A549 (cell line): ENCODE measurements at regions not wholly inside any gene's neighbourhood (a gene's known extent, or its start where the extent isn't known, plus 50 kb on each side); places are given as distances from the start of the nearest gene placed in this dataset.

ENCODE experiments used
- CHD2 ChIP-seq: fragments of 150-350 bp; IDR thresholded peaks from 2 replicates; pipeline ENCODE4 v1.6.1; 2014; ENCODE audit warnings: low read length; ENCODE audit not compliant: partially characterized antibody
- CTCF ChIP-seq: fragments of >200 bp; sonication (Bioruptor Twin); formaldehyde crosslinking; IDR thresholded peaks from 3 replicates; pipeline ENCODE4 v1.5.1; 2016
- ESRRA ChIP-seq: fragments of 150-350 bp; IDR thresholded peaks from 2 replicates; pipeline ENCODE4 v1.6.1; 2014; ENCODE audit warnings: mild to moderate bottlenecking, low read length, borderline replicate concordance
- FOSL2 ChIP-seq, 2 experiments: fragments of 450-650 bp in 1 of 2; fragments of >200 bp in 1 of 2; sonication (Bioruptor Twin) in 1 of 2; formaldehyde crosslinking; IDR thresholded peaks; 2 replicates each; pipeline versions ENCODE4 v1.5.0 to v1.6.1; 2016 to 2020; ENCODE audit warnings: mild to moderate bottlenecking in 1 of 2, moderate library complexity in 1 of 2
- HDAC2 ChIP-seq: fragments of 200-600 bp; sonication (generic); IDR thresholded peaks from 2 replicates; pipeline ENCODE4 v1.6.1; 2016
- KDM1A ChIP-seq: fragments of 200-600 bp; sonication (generic); IDR thresholded peaks from 2 replicates; pipeline ENCODE4 v1.6.1; 2016; ENCODE audit warnings: low read depth, mild to moderate bottlenecking
- MAX ChIP-seq: IDR thresholded peaks from 2 replicates; pipeline ENCODE4 v1.6.1; 2012
- NFE2L2 ChIP-seq: fragments of 150-350 bp; conservative IDR thresholded peaks from 2 replicates; pipeline ENCODE4 v1.6.1; 2014; ENCODE audit warnings: low read length
- POLR2A ChIP-seq: IDR thresholded peaks from 2 replicates; pipeline ENCODE4 v1.6.1; 2012; ENCODE audit warnings: mild to moderate bottlenecking, low read length
- RAD21 ChIP-seq, 2 experiments: fragments of >200 bp in 1 of 2; sonication (Bioruptor Twin) in 1 of 2; formaldehyde crosslinking in 1 of 2; IDR thresholded peaks in 1 of 2; conservative IDR thresholded peaks in 1 of 2; 2 replicates in 1 of 2; 3 replicates in 1 of 2; pipeline ENCODE4 v1.6.1; 2012 to 2018; ENCODE audit warnings: inconsistent platforms in 1 of 2
- RNF2 ChIP-seq: fragments of 200-600 bp; sonication (generic); IDR thresholded peaks from 2 replicates; pipeline ENCODE4 v1.6.1; 2016; ENCODE audit warnings: low read depth, mild to moderate bottlenecking, antibody characterized with exemption, moderate library complexity, borderline replicate concordance
- TFCP2L1 ChIP-seq: fragments of 250-450 bp; sonication (Bioruptor Pico); IDR thresholded peaks from 2 replicates; pipeline ENCODE4 v1.5.0; 2021; ENCODE audit warnings: mild to moderate bottlenecking
- TF ChIP-seq, protein P1 (sequence below): fragments of 450-650 bp; IDR thresholded peaks from 2 replicates; pipeline ENCODE4 v1.6.1; 2014; ENCODE audit warnings: antibody characterized with exemption

DNA sequence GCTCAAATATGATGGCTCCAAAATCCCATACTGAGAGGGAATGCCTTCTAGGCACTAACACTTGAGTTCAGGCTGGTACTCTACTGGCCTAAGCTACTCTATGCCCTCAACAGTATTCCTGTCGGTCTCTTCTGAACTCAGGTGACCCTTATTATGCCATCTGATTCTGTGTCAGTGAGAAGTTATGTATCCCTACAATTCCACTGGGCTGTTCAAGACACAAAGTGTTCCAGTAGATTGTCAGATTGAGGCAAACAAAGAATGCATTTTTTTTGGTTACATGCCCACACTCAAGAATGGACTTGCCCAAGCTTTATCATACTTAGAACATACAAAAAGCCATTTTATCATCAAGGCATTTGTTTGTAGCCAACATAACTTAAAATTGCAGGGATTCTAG is 553.8 kb upstream of the PRMT6 start:
- TF ChIP-seq POLR2A (no peak), RAD21 (conservative IDR thresholded peaks at IDR 0.05 in 1 of 2, IDR thresholded peaks at IDR 0.05 in 1 of 2) (no peak), KDM1A (no peak), CHD2 (no peak), TFCP2L1 (CRISPR knock-in tag) (no peak), HDAC2 (no peak), MAX (no peak), CTCF (no peak), RNF2 (no peak), NFE2L2 (no peak), ESRRA (no peak), FOSL2 (IDR thresholded peaks at IDR 0.05) (no peak), FOSL2 (CRISPR knock-in tag; IDR thresholded peaks at IDR 0.05) (no peak)
- TF ChIP-seq, protein P1, sequence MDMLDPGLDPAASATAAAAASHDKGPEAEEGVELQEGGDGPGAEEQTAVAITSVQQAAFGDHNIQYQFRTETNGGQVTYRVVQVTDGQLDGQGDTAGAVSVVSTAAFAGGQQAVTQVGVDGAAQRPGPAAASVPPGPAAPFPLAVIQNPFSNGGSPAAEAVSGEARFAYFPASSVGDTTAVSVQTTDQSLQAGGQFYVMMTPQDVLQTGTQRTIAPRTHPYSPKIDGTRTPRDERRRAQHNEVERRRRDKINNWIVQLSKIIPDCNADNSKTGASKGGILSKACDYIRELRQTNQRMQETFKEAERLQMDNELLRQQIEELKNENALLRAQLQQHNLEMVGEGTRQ, result no peak
